ENCODE measurements at regions not wholly inside any gene's neighbourhood (a gene's known extent, or its start where the extent isn't known, plus 50 kb on each side); places are given as distances from the start of the nearest gene placed in this dataset.

- TF ChIP-seq CTCF (conservative IDR thresholded peaks at IDR 0.05; ENCODE audit: low read depth, low read length) (no peak), EZH2 (IDR thresholded peaks at IDR 0.05; ENCODE audit: borderline replicate concordance, low read depth, low read length, poor library complexity, severe bottlenecking) (no peak)
Observed at GRCh38 chr1:228904222-228904621, 168.9 kb downstream of the RHOU start.
